Breast epithelium (tissue), 4 donors: ENCODE measurements at regions not wholly inside any gene's neighbourhood (a gene's known extent, or its start where the extent isn't known, plus 50 kb on each side); places are given as distances from the start of the nearest gene placed in this dataset.

Experiments
- DNase-seq, 2 donors: peaks; one replicate each; pipeline ENCODE4 v3.0.0-alpha.2; 2019; ENCODE audit warnings: low spot score in 2 of 2
- H3K27ac ChIP-seq, 2 donors: fragments of 200-600 bp; sonication (generic) in 1 of 2; one replicate each; pipeline ENCODE4 v1.5.1; 2016 to 2019; ENCODE audit warnings: mild to moderate bottlenecking in 1 of 2
- H3K27me3 ChIP-seq, 2 donors: fragments of 200-600 bp; sonication (generic) in 1 of 2; one replicate each; pipeline versions ENCODE4 v1.5.1 to v1.6.0; 2017 to 2019; ENCODE audit warnings: control low read depth in 1 of 2, mild to moderate bottlenecking in 1 of 2
- H3K36me3 ChIP-seq: fragments of 200-600 bp; one replicate; pipeline ENCODE4 v1.5.1; 2019
- H3K4me1 ChIP-seq, 2 donors: fragments of 200-600 bp; sonication (generic); one replicate each; pipeline ENCODE4 v1.5.1; 2016 to 2019; ENCODE audit warnings: control low read depth in 1 of 2
- H3K4me3 ChIP-seq, 3 donors: fragments of 200-600 bp; sonication (generic); 1 replicate in 2 of 3; 2 replicates in 1 of 3; pipeline ENCODE4 v1.5.1; 2016 to 2019; ENCODE audit warnings: mild to moderate bottlenecking in 3 of 3, moderate library complexity in 2 of 3
- H3K9me3 ChIP-seq, 2 donors: fragments of 200-600 bp; sonication (generic) in 1 of 2; one replicate each; pipeline ENCODE4 v1.5.1; 2016 to 2019; ENCODE audit warnings: control low read depth in 1 of 2
- CTCF ChIP-seq, 3 donors: fragments of 450-650 bp; IDR thresholded peaks; one replicate each; pipeline ENCODE4 v1.5.1; 2016 to 2017; ENCODE audit warnings: antibody characterized with exemption in 3 of 3, mild to moderate bottlenecking in 3 of 3, moderate library complexity in 3 of 3
- POLR2A ChIP-seq: fragments of 450-650 bp; IDR thresholded peaks from one replicate; pipeline ENCODE4 v1.6.1; 2016; ENCODE audit warnings: antibody characterized with exemption, mild to moderate bottlenecking, moderate library complexity
- POLR2AphosphoS5 ChIP-seq, 3 donors: sonication (generic); formaldehyde crosslinking; IDR thresholded peaks; one replicate each; pipeline ENCODE4 v1.6.1; 2017; ENCODE audit warnings: antibody characterized with exemption in 3 of 3
- intact Hi-C: fragments of 100-400 bp; cut with DNase I; formaldehyde crosslinking; loops from one replicate; pipeline ENCODE4 v1.15.1; 2023; ENCODE audit warnings: low total_unique reads

- Histone ChIP-seq H3K4me1 (no peaks in the 10 kb centered on the region), H3K4me3 (no peak overlapping the region), H3K36me3 (no peaks in the 10 kb centered on the region), H3K9me3 (no peaks in the 10 kb centered on the region), H3K27me3 (no peaks in the 10 kb centered on the region), H3K27ac (no peak overlapping the region)
- no peak for DNase-seq
- intact Hi-C loops: no loop called here
- TF ChIP-seq POLR2AphosphoS5 (IDR thresholded peaks at IDR 0.05) (no peak), CTCF (IDR thresholded peaks at IDR 0.05) (no peak), POLR2A (no peak)
Observed at GRCh38 chr5:106127341-106127781, 1543.4 kb downstream of the EFNA5 start.

- TF ChIP-seq POLR2AphosphoS5 (IDR thresholded peaks at IDR 0.05): no peak
- peak in 1 of 3 donors; percentile 47 for TF ChIP-seq CTCF (IDR thresholded peaks at IDR 0.05)
Observed at GRCh38 chr5:106121972-106122605, 1548.6 kb downstream of the EFNA5 start.

DNA sequence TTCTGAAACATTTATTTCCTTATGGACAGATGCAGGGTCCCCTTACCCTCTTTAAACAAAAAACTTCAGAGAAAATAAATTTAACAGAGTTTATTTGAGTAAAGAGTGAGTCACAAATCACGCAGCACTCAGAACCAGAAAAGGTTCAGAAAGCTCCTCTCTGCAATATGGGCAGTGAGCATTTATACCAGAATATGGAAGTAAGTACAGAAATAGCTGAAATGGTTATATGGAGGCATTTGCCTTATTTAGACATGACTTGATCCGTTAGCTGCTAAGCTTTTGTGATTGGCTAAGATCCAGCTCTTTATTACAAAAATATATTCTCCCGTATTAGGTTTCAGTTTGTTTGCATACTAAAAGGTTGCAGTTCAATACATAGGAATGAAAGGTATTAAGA lies 1554.1 kb downstream of the EFNA5 start:
- intact Hi-C loops: no loop called here
- no peaks in the 10 kb centered on the region for H3K4me1 ChIP-seq
- no peak for DNase-seq
- peaks cover 3 to 9% of the 10 kb centered on the region in 2 donors for H3K9me3 ChIP-seq
- no peak for TF ChIP-seq POLR2AphosphoS5 (IDR thresholded peaks at IDR 0.05)
- H3K27ac ChIP-seq: no peak overlapping the region
- no peaks in the 10 kb centered on the region for H3K27me3 ChIP-seq
- H3K36me3 ChIP-seq: no peaks in the 10 kb centered on the region
- no peak overlapping the region for H3K4me3 ChIP-seq

More at GRCh38 chr5:106121972-106122605, 1548.6 kb downstream of the EFNA5 start:
- H3K36me3 ChIP-seq: no peaks in the 10 kb centered on the region
- H3K4me3 ChIP-seq: no peak overlapping the region
- DNase-seq: peak in 1 of 2 donors; percentile 54
- no peaks in the 10 kb centered on the region for H3K9me3 ChIP-seq
- no peaks in the 10 kb centered on the region for H3K27me3 ChIP-seq
- H3K27ac ChIP-seq: no peak overlapping the region
- no peaks in the 10 kb centered on the region for H3K4me1 ChIP-seq
- intact Hi-C loops: no loop called here

- Histone ChIP-seq H3K9me3 (peaks cover 3 to 9% of the 10 kb centered on the region in 2 donors), H3K4me1 (no peaks in the 10 kb centered on the region), H3K4me3 (no peak overlapping the region), H3K27me3 (no peaks in the 10 kb centered on the region), H3K36me3 (peaks cover 3% of the 10 kb centered on the region), H3K27ac (no peak overlapping the region)
- intact Hi-C loops: no loop called here
- no peak for DNase-seq
- TF ChIP-seq POLR2AphosphoS5 (IDR thresholded peaks at IDR 0.05) (no peak), CTCF (IDR thresholded peaks at IDR 0.05) (no peak), POLR2A (no peak)
Observed at GRCh38 chr5:106113922-106114321, 1556.8 kb downstream of the EFNA5 start.

DNA sequence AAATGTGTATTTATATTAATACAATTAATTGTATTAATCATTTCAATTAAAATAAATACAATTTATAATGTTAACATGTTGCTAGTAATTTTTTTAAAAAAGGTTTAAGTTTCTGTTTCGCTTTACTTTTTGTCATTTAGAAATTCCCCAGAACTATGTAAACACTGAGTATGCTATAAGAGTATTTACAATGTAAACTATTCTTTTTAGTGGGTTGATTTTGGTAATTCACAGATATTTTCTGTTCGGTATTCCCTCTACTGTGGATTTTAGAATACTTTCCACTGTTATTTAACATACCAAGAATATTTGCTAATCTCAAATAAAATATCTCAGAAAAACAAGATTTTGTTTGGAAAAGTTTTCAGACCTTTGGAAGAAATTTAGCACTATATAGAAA lies 1564.4 kb downstream of the EFNA5 start:
- Histone ChIP-seq H3K4me1 (no peaks in the 10 kb centered on the region), H3K4me3 (no peak overlapping the region), H3K27me3 (no peaks in the 10 kb centered on the region), H3K9me3 (no peaks in the 10 kb centered on the region), H3K27ac (no peak overlapping the region), H3K36me3 (peaks cover 3% of the 10 kb centered on the region)
- TF ChIP-seq POLR2AphosphoS5 (IDR thresholded peaks at IDR 0.05) (no peak), CTCF (IDR thresholded peaks at IDR 0.05) (no peak), POLR2A (no peak)
- no peak for DNase-seq
- intact Hi-C loops: no loop called here
